Activated CD4-positive, CD25-positive, alpha-beta regulatory T cell (primary cell): ENCODE measurements at regions not wholly inside any gene's neighbourhood (a gene's known extent, or its start where the extent isn't known, plus 50 kb on each side); places are given as distances from the start of the nearest gene placed in this dataset.
"Not testable (repeated sequence)": the region's sequence is repeated elsewhere in the genome, so short reads cannot be mapped to it uniquely, and the experiment has no call there.

Experiments
- DNase-seq, 4 experiments: peaks; one replicate each; lab custom pipeline; 2025; lab: John Stamatoyannopoulos, UW

GRCh38 chr6:145112711-145113148, 622.6 kb downstream of the EPM2A start:
- DNase-seq = no peak

- DNase-seq = no peak
These were observed 619.7 kb downstream of the EPM2A start for GRCh38 chr6:145115638-145116037.

DNA sequence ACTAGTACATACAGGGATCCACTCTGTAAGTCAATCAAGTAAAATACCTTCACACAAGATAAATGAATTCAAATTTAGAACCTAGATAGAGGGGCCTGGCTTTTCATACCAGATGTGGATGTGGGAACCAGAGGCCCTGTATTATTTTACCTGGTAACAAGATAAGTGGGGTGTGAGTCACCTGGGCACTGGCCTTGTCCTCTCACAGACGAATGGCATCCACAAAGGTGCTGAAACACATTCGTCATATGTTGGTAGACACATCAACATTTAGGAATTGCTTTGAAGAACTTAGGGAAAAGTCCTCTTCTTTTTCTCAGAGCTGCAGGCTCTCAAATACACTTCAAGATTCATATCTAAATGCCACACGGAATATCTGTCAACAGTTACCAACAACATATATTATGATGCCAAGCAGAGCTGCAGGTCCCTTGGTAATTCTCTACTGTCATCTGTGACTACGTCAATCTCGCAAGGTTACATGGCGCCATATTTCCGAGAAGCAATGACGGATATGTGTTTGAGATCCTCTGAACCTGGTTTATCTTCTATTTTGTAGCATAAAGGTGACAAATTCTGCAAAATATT, 618.6 kb downstream of the EPM2A start:
- no peak for DNase-seq

- DNase-seq = no peak
These were observed 617.1 kb downstream of the EPM2A start for GRCh38 chr6:145118224-145118623.

DNA sequence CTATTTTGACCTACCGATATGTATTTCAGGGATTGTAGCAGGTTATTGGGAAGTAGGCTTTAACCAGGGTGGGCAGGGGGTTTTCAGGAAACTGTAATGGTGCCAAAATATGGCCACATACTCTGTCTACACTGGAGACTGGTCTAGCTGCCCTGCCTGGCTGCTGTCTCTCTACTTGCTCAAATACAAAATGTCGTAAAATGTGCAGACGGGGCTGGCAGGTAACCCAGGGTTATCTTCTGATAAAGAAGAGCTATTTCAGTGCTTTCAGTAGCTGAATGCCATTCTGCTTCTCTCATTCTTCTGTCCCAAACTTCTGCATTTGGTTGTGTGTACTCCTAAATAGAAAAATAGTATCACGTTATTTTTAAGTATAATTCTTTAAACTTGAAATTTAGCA, 616.2 kb downstream of the EPM2A start:
- DNase-seq = no peak

GRCh38 chr6:145132709-145133108, 602.6 kb downstream of the EPM2A start:
- DNase-seq = no peak

- no peak for DNase-seq
These were observed 599.6 kb downstream of the EPM2A start for GRCh38 chr6:145135702-145136101.

GRCh38 chr6:145137425-145137824, 597.9 kb downstream of the EPM2A start:
- DNase-seq = no peak

GRCh38 chr6:145138469-145139139, 596.7 kb downstream of the EPM2A start:
- DNase-seq = no peak

GRCh38 chr6:145139140-145139850, 596.0 kb downstream of the EPM2A start:
- DNase-seq = no peak

- DNase-seq = no peak
These were observed 595.4 kb downstream of the EPM2A start for GRCh38 chr6:145139895-145140294.

- no peak for DNase-seq
These were observed 593.7 kb downstream of the EPM2A start for GRCh38 chr6:145141572-145141971.

GRCh38 chr6:145142958-145143357, 592.4 kb downstream of the EPM2A start:
- DNase-seq = no peak

DNA sequence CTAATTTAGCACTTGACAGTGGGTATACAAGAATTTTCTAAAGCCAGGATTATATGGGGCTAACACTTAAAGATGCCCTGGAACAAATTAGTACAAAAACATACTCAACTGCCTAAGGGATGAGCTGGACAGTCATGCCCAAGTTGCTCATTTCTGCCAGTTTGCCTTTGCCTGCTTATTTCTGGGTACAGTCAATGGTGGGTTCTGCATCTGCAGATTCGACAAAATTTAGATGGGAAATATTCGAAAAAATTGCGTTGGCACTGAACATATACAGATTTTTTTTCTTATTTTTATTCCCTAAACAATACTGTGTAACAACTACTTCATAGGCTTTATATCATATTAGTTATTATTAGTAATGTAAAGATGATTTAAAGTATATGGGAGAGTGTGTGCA, 591.9 kb downstream of the EPM2A start:
- DNase-seq = no peak

DNA sequence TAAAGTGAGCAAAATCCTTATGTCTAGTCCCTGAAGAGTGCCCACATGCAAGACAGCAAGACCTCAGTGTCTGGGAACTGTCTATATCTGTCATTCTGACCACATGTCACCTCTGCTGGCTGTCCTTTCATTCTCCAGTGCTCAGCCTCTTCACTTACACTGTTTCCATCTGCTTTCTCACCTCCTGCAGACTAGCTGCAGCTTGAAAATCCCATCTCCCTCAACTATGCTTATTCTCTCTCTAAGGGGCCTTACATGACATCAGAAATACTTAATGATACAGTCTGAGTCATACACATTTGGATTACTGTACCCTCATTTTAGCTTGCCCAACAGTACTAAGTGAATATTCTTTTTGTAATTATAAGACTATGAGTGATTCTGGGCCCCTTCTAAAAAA, 587.8 kb downstream of the EPM2A start:
- no peak for DNase-seq

- no peak for DNase-seq
These were observed 587.2 kb downstream of the EPM2A start for GRCh38 chr6:145147981-145148749.

DNA sequence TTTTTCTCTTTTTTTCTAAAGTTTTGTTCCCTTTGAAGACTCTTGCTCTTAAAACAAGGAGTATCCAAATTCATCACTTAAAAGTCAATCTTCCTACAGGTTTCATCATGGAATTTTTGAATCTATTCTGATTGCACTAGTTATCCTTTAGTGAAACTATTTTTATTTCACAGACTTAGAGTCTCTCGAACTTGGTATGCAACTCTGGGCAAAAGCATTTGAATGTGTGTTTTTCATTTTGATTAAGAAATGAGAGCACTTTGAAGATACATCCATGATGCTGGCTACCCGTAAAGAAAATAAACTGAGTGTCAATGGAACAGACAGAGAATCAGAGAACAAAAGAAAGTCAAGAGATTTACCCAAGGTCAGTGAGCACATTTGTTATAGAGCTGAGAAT, 586.5 kb downstream of the EPM2A start:
- DNase-seq = no peak

DNA sequence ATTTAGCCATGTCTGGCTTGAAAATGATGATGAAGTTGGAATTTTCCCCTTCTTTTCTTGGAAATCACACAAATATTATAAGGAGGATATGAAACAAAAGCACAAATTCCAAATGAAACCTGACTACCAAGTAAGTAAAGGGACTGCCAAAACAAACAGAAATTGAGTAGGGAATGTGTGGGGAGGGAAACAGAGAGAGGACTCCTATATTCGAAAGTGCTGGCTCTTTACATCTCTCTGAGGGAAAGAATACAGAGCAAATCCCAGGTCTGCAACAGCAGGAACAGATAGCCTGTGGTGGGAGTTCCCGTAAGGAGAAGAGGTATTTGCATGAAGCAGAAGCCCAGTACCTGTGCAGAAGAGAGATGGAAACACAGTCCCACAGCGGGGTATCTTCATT, 583.7 kb downstream of the EPM2A start:
- DNase-seq = no peak

GRCh38 chr6:145153495-145153894, 581.8 kb downstream of the EPM2A start:
- no peak for DNase-seq

DNA sequence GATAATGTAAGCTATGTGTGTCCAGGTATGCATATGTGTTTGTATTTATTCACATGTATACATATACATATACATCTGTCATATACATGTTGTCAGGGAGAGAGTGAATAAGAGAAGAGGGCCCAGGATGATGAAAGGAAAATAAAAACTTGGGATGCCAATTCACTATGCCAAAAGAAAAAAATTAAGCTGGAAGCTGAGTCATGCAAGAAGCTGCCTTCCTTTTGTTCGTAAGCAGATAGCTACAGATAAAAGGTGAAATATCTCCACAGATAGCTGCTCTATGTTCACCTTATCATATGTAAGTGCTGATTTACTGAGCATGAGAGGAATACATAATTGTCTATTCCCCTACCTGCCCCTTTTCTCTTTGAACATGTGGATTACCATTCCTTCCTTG, 579.9 kb downstream of the EPM2A start:
- no peak for DNase-seq

DNA sequence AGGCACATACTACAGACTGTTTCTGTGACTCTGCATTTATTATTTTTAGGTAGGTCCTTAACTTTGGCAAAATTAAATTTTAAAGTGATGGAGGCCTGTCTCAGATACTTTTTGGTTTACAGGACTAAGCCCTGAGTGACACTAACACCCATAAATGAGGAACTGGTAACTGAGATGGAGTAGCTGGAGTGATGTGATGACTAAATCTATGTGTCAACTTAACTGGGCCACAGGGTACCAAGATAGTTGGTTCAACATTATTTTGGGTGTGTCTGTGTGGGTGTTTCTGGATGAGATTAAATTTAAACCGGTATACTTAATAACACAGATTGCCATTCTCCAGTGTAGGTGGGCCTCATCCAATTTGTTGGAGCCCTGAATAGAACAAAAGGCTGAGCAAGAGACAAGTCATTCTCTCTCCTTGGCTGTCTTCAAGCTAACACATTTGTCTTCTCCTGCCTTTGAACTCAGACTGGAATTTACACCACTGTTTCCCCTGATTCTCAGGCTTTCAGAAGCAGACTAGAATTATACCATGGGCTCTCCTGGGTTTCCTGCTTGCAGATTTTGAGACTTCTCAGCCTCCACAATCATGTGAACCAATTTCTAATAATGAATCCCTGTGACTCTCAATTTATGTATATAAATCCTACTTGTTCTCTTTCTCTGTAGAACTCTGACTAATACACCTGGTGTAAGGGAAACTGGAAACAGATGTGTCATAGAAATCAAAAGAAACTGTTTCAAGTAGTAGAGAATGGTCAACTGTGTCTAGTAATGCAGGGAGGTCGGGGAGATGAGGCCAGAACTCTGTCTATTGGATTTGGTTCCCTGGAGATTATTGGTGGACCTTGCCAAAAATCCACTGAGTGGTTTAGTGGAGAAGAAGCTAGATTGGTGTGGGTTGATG, 579.2 kb downstream of the EPM2A start:
- no peak for DNase-seq

DNA sequence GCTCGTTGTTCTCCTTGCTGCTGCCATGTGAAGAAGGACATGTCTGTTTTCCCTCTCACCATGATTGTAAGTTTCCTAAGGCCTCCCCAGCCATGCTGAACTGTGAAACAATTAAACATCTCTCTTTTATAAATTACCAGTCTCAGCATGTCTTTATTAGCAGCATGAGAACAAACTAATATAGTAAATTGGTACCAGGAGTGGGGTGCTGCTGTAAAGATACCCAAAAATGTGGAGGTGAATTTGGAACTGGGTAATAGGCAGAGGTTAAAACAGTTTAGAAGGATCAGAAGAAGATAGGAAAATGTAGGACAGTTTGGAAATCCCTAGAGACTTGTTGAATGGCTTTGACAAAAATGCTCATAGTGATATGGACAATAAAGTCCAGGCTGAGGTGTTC, 576.7 kb downstream of the EPM2A start:
- DNase-seq = not testable (repeated sequence)
